ENCODE measurements at regions not wholly inside any gene's neighbourhood (a gene's known extent, or its start where the extent isn't known, plus 50 kb on each side); places are given as distances from the start of the nearest gene placed in this dataset.
A peak's percentile ranks its signal among the peaks of the same experiment; 100 is the strongest.

- H3K4me3 ChIP-seq (replicated peaks; ENCODE audit: low read depth, low read length): no peak overlapping the region
- no peak for TF ChIP-seq CTCF (IDR thresholded peaks at IDR 0.05; ENCODE audit: low read depth, low read length, missing control alignments)
- DNase-seq (ENCODE audit: extremely low read depth, low read depth): no peak
These were observed 264.0 kb upstream of the PITX2 start for GRCh38 chr4:110886856-110887255.

GRCh38 chr4:110897784-110898183, 274.9 kb upstream of the PITX2 start:
- TF ChIP-seq CTCF (IDR thresholded peaks at IDR 0.05; ENCODE audit: low read depth, low read length, missing control alignments): no peak
- H3K4me3 ChIP-seq (replicated peaks; ENCODE audit: low read depth, low read length): no peak overlapping the region
- DNase-seq (ENCODE audit: extremely low read depth, low read depth): no peak

- no peak for DNase-seq (ENCODE audit: extremely low read depth, low read depth)
- H3K4me3 ChIP-seq (replicated peaks; ENCODE audit: low read depth, low read length): no peak overlapping the region
- no peak for TF ChIP-seq CTCF (IDR thresholded peaks at IDR 0.05; ENCODE audit: low read depth, low read length, missing control alignments)
These were observed 275.4 kb upstream of the PITX2 start for GRCh38 chr4:110898290-110898689.

GRCh38 chr4:110900213-110900769, 277.4 kb upstream of the PITX2 start:
- peak; percentile 12 for DNase-seq (ENCODE audit: extremely low read depth, low read depth)
- no peak overlapping the region for H3K4me3 ChIP-seq (replicated peaks; ENCODE audit: low read depth, low read length)
- TF ChIP-seq CTCF (IDR thresholded peaks at IDR 0.05; ENCODE audit: low read depth, low read length, missing control alignments): no peak

GRCh38 chr4:110902500-110902899, 279.6 kb upstream of the PITX2 start:
- no peak for TF ChIP-seq CTCF (IDR thresholded peaks at IDR 0.05; ENCODE audit: low read depth, low read length, missing control alignments)
- H3K4me3 ChIP-seq (replicated peaks; ENCODE audit: low read depth, low read length): no peak overlapping the region
- no peak for DNase-seq (ENCODE audit: extremely low read depth, low read depth)

- peak; percentile 71 for DNase-seq (ENCODE audit: extremely low read depth, low read depth)
- H3K4me3 ChIP-seq (replicated peaks; ENCODE audit: low read depth, low read length): no peak overlapping the region
- no peak for TF ChIP-seq CTCF (IDR thresholded peaks at IDR 0.05; ENCODE audit: low read depth, low read length, missing control alignments)
These were observed 281.7 kb upstream of the PITX2 start for GRCh38 chr4:110904435-110905065.

- no peak for TF ChIP-seq CTCF (IDR thresholded peaks at IDR 0.05; ENCODE audit: low read depth, low read length, missing control alignments)
- H3K4me3 ChIP-seq (replicated peaks; ENCODE audit: low read depth, low read length): no peak overlapping the region
- no peak for DNase-seq (ENCODE audit: extremely low read depth, low read depth)
These were observed 282.5 kb upstream of the PITX2 start for GRCh38 chr4:110905367-110905766.

Measured in HFF-Myc (cell line).